WTC11 (cell line): ENCODE measurements at regions not wholly inside any gene's neighbourhood (a gene's known extent, or its start where the extent isn't known, plus 50 kb on each side); places are given as distances from the start of the nearest gene placed in this dataset.

ENCODE experiments used
- ATAC-seq: fragments of 200-7000 bp; cut with Tn5 transposase; 2 replicates; pipeline ENCODE4 v1.10.0; 2021; ENCODE audit warnings: mild to moderate bottlenecking, moderate library complexity
- CTCF ChIA-PET: fragments of 300-600 bp; sonication (Branson Sonifier 250); formaldehyde crosslinking; loops from one replicate; lab custom pipeline; 2021; ENCODE audit warnings: antibody characterized with exemption; lab: Charles Lee
- POLR2A ChIA-PET: fragments of 350-600 bp; sonication (Branson Sonifier 250); formaldehyde crosslinking; loops from one replicate; lab custom pipeline; 2021; ENCODE audit warnings: antibody characterized with exemption; lab: Charles Lee
- DNase-seq: peaks from one replicate; pipeline ENCODE4 v3.0.0; 2021; ENCODE audit warnings: low spot score
- H3K27ac Mint-ChIP-seq: 2 replicates; pipeline ENCODE4 v1.8.0; 2021; ENCODE audit warnings: mixed read lengths
- H3K27me3 Mint-ChIP-seq: 2 replicates; pipeline ENCODE4 v1.8.0; 2021; ENCODE audit warnings: low read depth, mild to moderate bottlenecking, moderate library complexity, mixed read lengths
- H3K36me3 Mint-ChIP-seq: 2 replicates; pipeline ENCODE4 v1.8.0; 2021; ENCODE audit warnings: mixed read lengths
- H3K4me1 Mint-ChIP-seq: 2 replicates; pipeline ENCODE4 v1.8.0; 2022; ENCODE audit warnings: mixed read lengths
- H3K4me3 Mint-ChIP-seq: 2 replicates; pipeline ENCODE4 v1.8.0; 2021; ENCODE audit warnings: mild to moderate bottlenecking, moderate library complexity, mixed read lengths
- H3K9me3 Mint-ChIP-seq: 2 replicates; pipeline ENCODE4 v1.8.0; 2021; ENCODE audit warnings: mixed read lengths
- CREB1 ChIP-seq: sonication (generic); formaldehyde crosslinking; IDR thresholded peaks from 2 replicates; pipeline ENCODE4 v1.8.0; 2023; ENCODE audit warnings: mild to moderate bottlenecking, missing genetic modification reagents
- E2F5 ChIP-seq: sonication (generic); formaldehyde crosslinking; IDR thresholded peaks from 2 replicates; pipeline ENCODE4 v1.8.1; 2022; ENCODE audit warnings: mild to moderate bottlenecking, moderate library complexity, missing genetic modification reagents
- EMX1 ChIP-seq: fragments of 250-450 bp; sonication (Bioruptor Pico); IDR thresholded peaks from 2 replicates; pipeline ENCODE4 v1.8.0; 2021; ENCODE audit warnings: mild to moderate bottlenecking
- ERG ChIP-seq: fragments of 250-450 bp; sonication (Bioruptor Pico); IDR thresholded peaks from 2 replicates; pipeline ENCODE4 v1.8.0; 2021; ENCODE audit warnings: mild to moderate bottlenecking
- ESRRA ChIP-seq: sonication (generic); formaldehyde crosslinking; IDR thresholded peaks from 2 replicates; pipeline ENCODE4 v1.8.1; 2022; ENCODE audit warnings: mild to moderate bottlenecking, missing genetic modification reagents, borderline replicate concordance
- FOXJ3 ChIP-seq: sonication (generic); formaldehyde crosslinking; IDR thresholded peaks from 2 replicates; pipeline ENCODE4 v1.9.0; 2021; ENCODE audit warnings: missing genetic modification reagents, mild to moderate bottlenecking, borderline replicate concordance
- GABPB1 ChIP-seq: sonication (generic); formaldehyde crosslinking; IDR thresholded peaks from 2 replicates; pipeline ENCODE4 v1.8.1; 2023; ENCODE audit warnings: mild to moderate bottlenecking, missing genetic modification reagents
- HMGA2 ChIP-seq: fragments of 250-450 bp; sonication (Bioruptor Pico); IDR thresholded peaks from 2 replicates; pipeline ENCODE4 v1.4.0; 2021; ENCODE audit warnings: mild to moderate bottlenecking, moderate library complexity
- HMGXB4 ChIP-seq: sonication (generic); formaldehyde crosslinking; IDR thresholded peaks from 2 replicates; pipeline ENCODE4 v1.8.1; 2023; ENCODE audit warnings: mild to moderate bottlenecking, moderate library complexity, missing genetic modification reagents
- IRF2 ChIP-seq: sonication (generic); formaldehyde crosslinking; IDR thresholded peaks from 2 replicates; pipeline ENCODE4 v1.8.0; 2022; ENCODE audit warnings: low read depth, missing genetic modification reagents, borderline replicate concordance
- KAT7 ChIP-seq: sonication (generic); formaldehyde crosslinking; IDR thresholded peaks from 2 replicates; pipeline ENCODE4 v1.8.1; 2023; ENCODE audit warnings: missing genetic modification reagents, mild to moderate bottlenecking, borderline replicate concordance
- MXD4 ChIP-seq: fragments of 250-450 bp; sonication (Bioruptor Pico); IDR thresholded peaks from 2 replicates; pipeline ENCODE4 v1.8.0; 2021; ENCODE audit warnings: mild to moderate bottlenecking, moderate library complexity, borderline replicate concordance
- MYBL2 ChIP-seq: sonication (generic); formaldehyde crosslinking; IDR thresholded peaks from 2 replicates; pipeline ENCODE4 v1.8.1; 2023; ENCODE audit warnings: mild to moderate bottlenecking, moderate library complexity, missing genetic modification reagents
- NFYB ChIP-seq: sonication (generic); formaldehyde crosslinking; conservative IDR thresholded peaks from 2 replicates; pipeline ENCODE4 v1.8.0; 2022; ENCODE audit warnings: low read depth, missing genetic modification reagents
- NR3C1 ChIP-seq: sonication (generic); formaldehyde crosslinking; conservative IDR thresholded peaks from 2 replicates; pipeline ENCODE4 v1.8.1; 2023; ENCODE audit warnings: low read depth, mild to moderate bottlenecking, missing genetic modification reagents
- PREB ChIP-seq: sonication (generic); formaldehyde crosslinking; IDR thresholded peaks from 2 replicates; pipeline ENCODE4 v1.8.1; 2022; ENCODE audit warnings: mild to moderate bottlenecking, missing genetic modification reagents, moderate library complexity, borderline replicate concordance
- SP1 ChIP-seq: sonication (generic); formaldehyde crosslinking; conservative IDR thresholded peaks from 2 replicates; pipeline ENCODE4 v1.8.1; 2022; ENCODE audit warnings: missing genetic modification reagents
- TEAD1 ChIP-seq: sonication (generic); formaldehyde crosslinking; IDR thresholded peaks from 2 replicates; pipeline ENCODE4 v1.8.0; 2022; ENCODE audit warnings: mild to moderate bottlenecking, missing genetic modification reagents
- ZNF219 ChIP-seq: sonication (generic); formaldehyde crosslinking; IDR thresholded peaks from 2 replicates; pipeline ENCODE4 v1.8.0; 2023; ENCODE audit warnings: missing genetic modification reagents, mild to moderate bottlenecking, borderline replicate concordance
- ZNF423 ChIP-seq: fragments of 250-450 bp; sonication (Bioruptor Pico); IDR thresholded peaks from 2 replicates; pipeline ENCODE4 v2.1.2; 2022; ENCODE audit warnings: mild to moderate bottlenecking, moderate library complexity
- ZNF671 ChIP-seq: fragments of 250-450 bp; sonication (Bioruptor Pico); IDR thresholded peaks from 2 replicates; pipeline ENCODE4 v1.8.0; 2021; ENCODE audit warnings: mild to moderate bottlenecking
- TF ChIP-seq, protein P1 (sequence below): sonication (generic); formaldehyde crosslinking; IDR thresholded peaks from 2 replicates; pipeline ENCODE4 v1.8.0; 2022; ENCODE audit warnings: mild to moderate bottlenecking, missing genetic modification reagents
- TF ChIP-seq, protein P2 (sequence below): fragments of 200-600 bp; IDR thresholded peaks from 2 replicates; pipeline ENCODE4 v1.8.0; 2022; ENCODE audit warnings: antibody characterized with exemption

DNA sequence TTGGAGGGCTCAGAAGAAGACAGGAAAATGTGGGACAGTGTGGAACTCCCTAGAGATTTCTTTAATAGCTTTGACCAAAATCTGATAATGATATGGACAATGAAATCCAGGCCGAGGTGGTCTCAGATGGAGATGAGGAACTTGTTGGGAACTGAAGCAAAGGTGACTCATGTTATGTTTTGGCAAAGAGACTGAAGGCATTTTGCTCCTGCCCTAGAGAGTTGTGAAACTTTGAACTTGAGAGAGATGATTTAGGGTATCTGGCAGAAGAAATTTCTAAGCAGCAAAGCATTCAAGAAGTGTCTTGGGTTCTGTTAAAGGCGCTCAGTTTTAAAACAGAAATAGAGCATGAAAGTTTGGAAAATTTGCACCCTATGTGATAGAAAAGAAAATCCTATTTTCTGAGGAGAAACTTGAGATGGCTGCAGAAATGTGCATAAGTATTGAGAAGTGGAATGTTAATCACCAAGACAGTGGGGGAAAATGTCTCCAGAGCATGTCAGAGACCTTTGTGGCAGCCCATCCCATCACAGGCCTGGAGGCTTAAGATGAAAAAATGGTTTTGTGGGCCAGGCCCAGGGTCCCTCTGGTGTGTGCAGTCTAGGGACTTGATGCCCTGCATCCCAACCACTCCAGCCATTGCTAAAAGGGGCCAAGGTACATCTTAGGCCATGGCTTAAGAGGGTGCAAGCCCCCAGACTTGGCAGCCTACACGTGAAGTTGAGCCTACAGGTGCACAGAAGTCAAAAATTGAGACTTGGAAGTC, 463.7 kb upstream of the TLE4 start:
- H3K27me3 Mint-ChIP-seq: no peaks in the 10 kb centered on the region
- CTCF ChIA-PET: no interaction called here
- no peak overlapping the region for H3K4me3 Mint-ChIP-seq

DNA sequence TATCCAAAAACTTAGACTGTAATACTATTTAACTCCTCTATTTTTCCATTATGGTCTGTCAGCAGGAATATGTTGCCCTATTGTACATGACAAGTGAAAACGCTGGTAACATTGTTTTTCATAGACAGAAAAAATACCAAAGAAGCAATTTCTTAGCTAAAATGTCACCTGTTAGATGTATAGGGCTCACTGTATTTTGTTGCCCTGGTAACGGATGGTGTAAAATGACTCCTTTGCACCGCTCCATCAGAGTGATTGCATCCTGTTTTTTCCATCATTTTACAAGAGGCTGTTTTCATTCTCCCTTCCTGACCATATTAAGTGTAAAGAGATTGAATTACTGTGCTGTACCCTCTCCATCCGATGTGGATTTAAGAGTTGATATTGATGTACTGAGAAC, 460.1 kb upstream of the TLE4 start:
- CTCF ChIA-PET: no interaction called here
- DNase-seq: no peak
- Mint-ChIP-seq H3K27me3 (no peaks in the 10 kb centered on the region), H3K36me3 (peaks cover 27% of the 10 kb centered on the region)
- TF ChIP-seq MXD4 (CRISPR knock-in tag) (no peak), NR3C1 (CRISPR knock-in tag) (no peak), CREB1 (CRISPR knock-in tag) (no peak)
- TF ChIP-seq, all 79 proteins: peak for 0
- Mint-ChIP-seq H3K9me3 (peaks cover 36% of the 10 kb centered on the region), H3K4me1 (no peaks in the 10 kb centered on the region), H3K4me3 (no peak overlapping the region), H3K27ac (no peak overlapping the region)
- POLR2A ChIA-PET: no interaction called here
- ATAC-seq: no peak

More for the DNA sequence above, 463.7 kb upstream of the TLE4 start:
- H3K36me3 Mint-ChIP-seq: peaks cover 32% of the 10 kb centered on the region
- H3K27ac Mint-ChIP-seq: no peak overlapping the region
- H3K4me1 Mint-ChIP-seq: peaks cover 6% of the 10 kb centered on the region; the same call in 1 of the 2 replicates
- TF ChIP-seq ERG (CRISPR knock-in tag) (no peak), IRF2 (CRISPR knock-in tag) (no peak), CREB1 (CRISPR knock-in tag) (no peak), ESRRA (no peak)
- TF ChIP-seq, protein P1, sequence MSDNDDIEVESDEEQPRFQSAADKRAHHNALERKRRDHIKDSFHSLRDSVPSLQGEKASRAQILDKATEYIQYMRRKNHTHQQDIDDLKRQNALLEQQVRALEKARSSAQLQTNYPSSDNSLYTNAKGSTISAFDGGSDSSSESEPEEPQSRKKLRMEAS (CRISPR knock-in tag): no peak
- no peak for DNase-seq
- POLR2A ChIA-PET: no interaction called here
- peaks cover 46% of the 10 kb centered on the region for H3K9me3 Mint-ChIP-seq
- no peak for ATAC-seq

DNA sequence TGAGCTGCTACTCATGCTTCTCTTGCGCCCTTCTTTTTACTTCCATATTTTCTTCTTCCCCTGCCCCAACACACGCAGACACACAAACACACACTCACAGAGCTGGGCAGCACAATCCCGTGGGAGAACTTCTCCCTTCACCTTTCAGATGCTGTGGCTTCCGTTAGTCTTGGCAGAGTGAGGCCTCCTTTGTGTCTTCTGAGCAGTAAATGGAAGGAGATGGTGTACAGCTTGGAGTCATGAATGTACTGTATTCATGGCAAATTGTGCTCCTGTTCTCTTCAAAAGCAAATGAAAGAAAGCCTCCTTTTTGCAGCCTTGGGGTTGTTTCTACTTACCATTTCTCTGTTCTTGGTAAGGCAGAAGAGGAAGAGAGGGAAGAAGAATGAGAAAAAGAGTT, 456.6 kb upstream of the TLE4 start:
- no peaks in the 10 kb centered on the region for H3K4me1 Mint-ChIP-seq
- H3K27ac Mint-ChIP-seq: no peak overlapping the region
- POLR2A ChIA-PET: no interaction called here
- H3K36me3 Mint-ChIP-seq: no peaks in the 10 kb centered on the region
- no peaks in the 10 kb centered on the region for H3K27me3 Mint-ChIP-seq
- TF ChIP-seq EMX1 (CRISPR knock-in tag) (no peak), SP1 (CRISPR knock-in tag) (no peak), TEAD1 (CRISPR knock-in tag) (no peak), ZNF671 (no peak), HMGXB4 (CRISPR knock-in tag) (no peak), NFYB (CRISPR knock-in tag) (no peak), FOXJ3 (CRISPR knock-in tag) (no peak), KAT7 (CRISPR knock-in tag) (no peak), ZNF219 (CRISPR knock-in tag) (no peak), ZNF423 (CRISPR knock-in tag) (no peak), HMGA2 (CRISPR knock-in tag) (no peak), PREB (no peak), GABPB1 (no peak), E2F5 (CRISPR knock-in tag) (no peak), MYBL2 (CRISPR knock-in tag) (no peak)
- TF ChIP-seq, protein P1 (CRISPR knock-in tag): no peak
- TF ChIP-seq, protein P2, sequence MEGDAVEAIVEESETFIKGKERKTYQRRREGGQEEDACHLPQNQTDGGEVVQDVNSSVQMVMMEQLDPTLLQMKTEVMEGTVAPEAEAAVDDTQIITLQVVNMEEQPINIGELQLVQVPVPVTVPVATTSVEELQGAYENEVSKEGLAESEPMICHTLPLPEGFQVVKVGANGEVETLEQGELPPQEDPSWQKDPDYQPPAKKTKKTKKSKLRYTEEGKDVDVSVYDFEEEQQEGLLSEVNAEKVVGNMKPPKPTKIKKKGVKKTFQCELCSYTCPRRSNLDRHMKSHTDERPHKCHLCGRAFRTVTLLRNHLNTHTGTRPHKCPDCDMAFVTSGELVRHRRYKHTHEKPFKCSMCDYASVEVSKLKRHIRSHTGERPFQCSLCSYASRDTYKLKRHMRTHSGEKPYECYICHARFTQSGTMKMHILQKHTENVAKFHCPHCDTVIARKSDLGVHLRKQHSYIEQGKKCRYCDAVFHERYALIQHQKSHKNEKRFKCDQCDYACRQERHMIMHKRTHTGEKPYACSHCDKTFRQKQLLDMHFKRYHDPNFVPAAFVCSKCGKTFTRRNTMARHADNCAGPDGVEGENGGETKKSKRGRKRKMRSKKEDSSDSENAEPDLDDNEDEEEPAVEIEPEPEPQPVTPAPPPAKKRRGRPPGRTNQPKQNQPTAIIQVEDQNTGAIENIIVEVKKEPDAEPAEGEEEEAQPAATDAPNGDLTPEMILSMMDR: no peak
- TF ChIP-seq, all 79 proteins: peak for 0
- no peak for DNase-seq
- Mint-ChIP-seq H3K4me3 (no peak overlapping the region), H3K9me3 (0 out of 2 replicates have a peak, but pooled peaks cover 5% of the 10 kb centered on the region)
- CTCF ChIA-PET: no interaction called here
- no peak for ATAC-seq
